OCI-LY3 (cell line): ENCODE measurements at regions not wholly inside any gene's neighbourhood (a gene's known extent, or its start where the extent isn't known, plus 50 kb on each side); places are given as distances from the start of the nearest gene placed in this dataset.
"Not testable (repeated sequence)": the region's sequence is repeated elsewhere in the genome, so short reads cannot be mapped to it uniquely, and the experiment has no call there.

Experiments
- H2AFZ ChIP-seq: fragments of 200-600, 300-600 bp; shearing (Covaris generic); 2 replicates; pipeline ENCODE4 v1.6.0; 2014; ENCODE audit warnings: antibody characterized with exemption, low read depth, low read length
- H3K27ac ChIP-seq: fragments of 200-600, 300-600 bp; sonication (generic); 2 replicates; pipeline ENCODE4 v1.5.1; 2014; ENCODE audit warnings: mild to moderate bottlenecking, low read length, moderate library complexity, mixed read lengths
- H3K27me3 ChIP-seq: fragments of 200-600, 300-600 bp; sonication (generic); 2 replicates; pipeline ENCODE4 v1.6.1; 2014; ENCODE audit warnings: low read depth, low read length, mixed read lengths
- H3K36me3 ChIP-seq: fragments of 200-600, 300-600 bp; sonication (generic); replicated peaks from 2 replicates; pipeline ENCODE3; 2014; ENCODE audit warnings: low read depth, low read length, mixed read lengths
- H3K4me1 ChIP-seq: fragments of 300-600, 200-600 bp; sonication (generic); 2 replicates; pipeline ENCODE4 v1.6.1; 2014; ENCODE audit warnings: low read length, mixed read lengths
- H3K4me2 ChIP-seq: fragments of 200-600, 300-600 bp; sonication (generic); 2 replicates; pipeline ENCODE4 v1.6.1; 2014; ENCODE audit warnings: low read length, mixed read lengths
- H3K4me3 ChIP-seq: fragments of 300-600, 200-600 bp; sonication (generic); 2 replicates; pipeline ENCODE4 v1.5.1; 2014; ENCODE audit warnings: antibody characterized with exemption, mild to moderate bottlenecking, low read length, moderate library complexity
- H3K79me2 ChIP-seq: fragments of 300-600, 200-600 bp; shearing (Covaris generic); 2 replicates; pipeline ENCODE4 v1.6.1; 2014; ENCODE audit warnings: mild to moderate bottlenecking, low read length, mixed read lengths
- H3K9ac ChIP-seq: fragments of 300-600, 200-600 bp; shearing (Covaris generic); 2 replicates; pipeline ENCODE4 v1.6.0; 2014; ENCODE audit warnings: mild to moderate bottlenecking, low read length, moderate library complexity
- H3K9me3 ChIP-seq: fragments of 200-600, 300-600 bp; shearing (Covaris generic); 2 replicates; pipeline ENCODE4 v1.6.1; 2014; ENCODE audit warnings: low read length, mixed read lengths; ENCODE audit not compliant: insufficient read depth
- H4K20me1 ChIP-seq: fragments of 200-600, 300-600 bp; sonication (generic); 2 replicates; pipeline ENCODE4 v1.6.1; 2016; ENCODE audit warnings: low read length, mixed read lengths; ENCODE audit not compliant: insufficient read depth
- EZH2phosphoT487 ChIP-seq: fragments of 200-600 bp; shearing (Covaris generic); IDR thresholded peaks from 2 replicates; pipeline ENCODE4 v1.6.1; 2018; ENCODE audit warnings: antibody characterized with exemption, mixed run types, low read depth
- TF ChIP-seq, protein P1 (sequence below): fragments of 200-600, 300-600 bp; sonication (generic); IDR thresholded peaks from 2 replicates; pipeline ENCODE4 v1.5.1; 2014; ENCODE audit warnings: antibody characterized with exemption, low read length, low read depth

DNA sequence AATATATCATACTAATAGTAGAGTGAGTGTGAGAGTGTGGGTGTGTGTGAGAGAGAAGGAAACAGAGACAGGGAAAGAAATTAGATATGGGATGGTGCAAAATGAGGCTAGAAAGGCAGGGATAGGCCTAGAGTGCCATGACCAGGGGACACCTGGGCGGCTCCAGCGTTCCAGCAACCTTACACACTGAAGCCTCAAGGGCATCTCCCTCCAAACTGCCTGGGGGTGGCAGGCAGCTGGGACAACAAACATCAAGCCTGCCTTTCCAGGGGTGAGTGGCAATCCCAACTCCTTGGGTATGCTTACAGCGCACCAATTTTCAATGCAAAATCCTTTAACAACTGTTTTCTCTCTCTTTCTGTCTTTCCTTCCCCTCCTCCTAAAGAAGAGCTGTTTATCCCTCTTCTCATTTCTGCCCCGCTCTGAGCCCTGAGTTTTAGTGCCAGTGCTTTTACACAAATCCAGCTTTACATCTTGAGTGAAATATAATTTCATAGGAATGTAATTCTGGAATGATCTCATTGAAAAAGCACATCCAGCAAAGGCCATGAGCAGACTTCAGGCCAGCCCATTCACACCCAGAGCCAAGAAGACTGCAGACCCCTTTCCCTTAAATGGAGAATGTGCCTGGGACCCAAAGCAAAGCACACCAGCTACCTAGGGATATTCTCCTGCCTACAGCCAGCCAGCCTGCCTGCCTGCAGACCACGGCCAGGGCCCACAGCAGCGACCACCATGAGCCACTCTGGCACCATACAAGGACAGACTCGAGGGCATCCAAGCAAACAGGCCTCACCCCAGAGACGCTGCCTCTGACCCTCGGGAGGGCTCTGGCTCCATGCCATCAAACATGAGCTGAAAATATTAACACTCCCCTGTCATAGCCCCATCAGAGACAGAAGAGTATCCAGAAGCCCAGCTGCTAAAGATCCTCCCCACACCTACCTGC, 90.3 kb downstream of the RPL27A start:
- Histone ChIP-seq H2AFZ (no peak overlapping the region), H3K27ac (no peak overlapping the region), H3K27me3 (no peaks in the 10 kb centered on the region), H3K4me2 (no peak overlapping the region), H3K4me3 (no peak overlapping the region), H3K4me1 (peaks cover 19% of the 10 kb centered on the region), H3K9me3 (no peaks in the 10 kb centered on the region), H3K79me2 (no peaks in the 10 kb centered on the region), H3K36me3 (no peaks in the 10 kb centered on the region), H4K20me1 (no peaks in the 10 kb centered on the region), H3K9ac (no peak overlapping the region)
- TF ChIP-seq EZH2phosphoT487 = no peak
- TF ChIP-seq, protein P1, sequence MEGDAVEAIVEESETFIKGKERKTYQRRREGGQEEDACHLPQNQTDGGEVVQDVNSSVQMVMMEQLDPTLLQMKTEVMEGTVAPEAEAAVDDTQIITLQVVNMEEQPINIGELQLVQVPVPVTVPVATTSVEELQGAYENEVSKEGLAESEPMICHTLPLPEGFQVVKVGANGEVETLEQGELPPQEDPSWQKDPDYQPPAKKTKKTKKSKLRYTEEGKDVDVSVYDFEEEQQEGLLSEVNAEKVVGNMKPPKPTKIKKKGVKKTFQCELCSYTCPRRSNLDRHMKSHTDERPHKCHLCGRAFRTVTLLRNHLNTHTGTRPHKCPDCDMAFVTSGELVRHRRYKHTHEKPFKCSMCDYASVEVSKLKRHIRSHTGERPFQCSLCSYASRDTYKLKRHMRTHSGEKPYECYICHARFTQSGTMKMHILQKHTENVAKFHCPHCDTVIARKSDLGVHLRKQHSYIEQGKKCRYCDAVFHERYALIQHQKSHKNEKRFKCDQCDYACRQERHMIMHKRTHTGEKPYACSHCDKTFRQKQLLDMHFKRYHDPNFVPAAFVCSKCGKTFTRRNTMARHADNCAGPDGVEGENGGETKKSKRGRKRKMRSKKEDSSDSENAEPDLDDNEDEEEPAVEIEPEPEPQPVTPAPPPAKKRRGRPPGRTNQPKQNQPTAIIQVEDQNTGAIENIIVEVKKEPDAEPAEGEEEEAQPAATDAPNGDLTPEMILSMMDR = no peak

- TF ChIP-seq EZH2phosphoT487 = no peak
- TF ChIP-seq, protein P1 = no peak
- no peaks in the 10 kb centered on the region for H3K79me2 ChIP-seq
- H4K20me1 ChIP-seq = no peaks in the 10 kb centered on the region
- H3K4me2 ChIP-seq = peak overlapping the region; percentile 29
- H3K27me3 ChIP-seq = no peaks in the 10 kb centered on the region
- no peaks in the 10 kb centered on the region for H3K9me3 ChIP-seq
- H3K36me3 ChIP-seq = no peaks in the 10 kb centered on the region
- H3K4me1 ChIP-seq = peaks cover 31% of the 10 kb centered on the region
- H2AFZ ChIP-seq = peak overlapping the region; percentile 96
- no peak overlapping the region for H3K9ac ChIP-seq
- no peak overlapping the region for H3K27ac ChIP-seq
- 0 out of 2 replicates have a peak overlapping the region, but pooled peaks have one; percentile 1 for H3K4me3 ChIP-seq
These were observed 91.4 kb downstream of the RPL27A start for GRCh38 chr11:8773916-8774539.

GRCh38 chr11:8774916-8775315, 92.3 kb downstream of the RPL27A start:
- H3K36me3 ChIP-seq, H4K20me1 ChIP-seq, H3K9ac ChIP-seq, H2AFZ ChIP-seq, H3K79me2 ChIP-seq, H3K4me3 ChIP-seq, H3K27ac ChIP-seq, H3K27me3 ChIP-seq, H3K4me2 ChIP-seq, H3K9me3 ChIP-seq: not testable (repeated sequence)
- H3K4me1 ChIP-seq = peaks cover 33% of the 10 kb centered on the region

DNA sequence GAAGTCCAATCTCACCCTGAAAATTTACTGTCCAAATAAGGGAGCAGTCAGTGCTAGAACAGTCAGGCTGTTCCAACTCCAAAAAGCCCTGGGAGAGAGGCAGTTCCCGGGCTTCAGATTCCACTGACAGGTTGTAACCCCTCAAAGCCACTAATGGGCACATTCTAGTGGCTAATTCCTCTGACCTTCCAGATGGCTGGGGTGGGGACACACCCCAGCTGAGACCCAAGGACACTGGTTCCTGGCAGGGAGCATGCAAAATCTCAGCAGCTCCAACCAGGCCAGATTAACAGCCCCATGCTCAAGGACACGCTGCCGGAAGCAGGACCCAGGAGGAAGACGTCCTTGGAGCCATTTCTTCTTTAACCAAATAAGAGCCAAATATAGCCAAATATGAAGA, 92.7 kb downstream of the RPL27A start:
- Histone ChIP-seq H3K4me1 (peaks cover 33% of the 10 kb centered on the region), H3K27me3 (no peaks in the 10 kb centered on the region), H3K4me3 (no peak overlapping the region), H2AFZ (no peak overlapping the region), H3K4me2 (no peak overlapping the region), H3K27ac (no peak overlapping the region), H3K9me3 (no peaks in the 10 kb centered on the region), H3K9ac (no peak overlapping the region), H3K79me2 (no peaks in the 10 kb centered on the region), H4K20me1 (no peaks in the 10 kb centered on the region), H3K36me3 (no peaks in the 10 kb centered on the region)
- TF ChIP-seq EZH2phosphoT487 = no peak
- TF ChIP-seq, protein P1 = no peak
